Neural cell (in vitro differentiated cells): ENCODE measurements at regions not wholly inside any gene's neighbourhood (a gene's known extent, or its start where the extent isn't known, plus 50 kb on each side); places are given as distances from the start of the nearest gene placed in this dataset.
"Not testable (repeated sequence)": the region's sequence is repeated elsewhere in the genome, so short reads cannot be mapped to it uniquely, and the experiment has no call there.

ENCODE experiments used
- H2AFZ ChIP-seq: fragments of 200-600, 300-800 bp; sonication (generic), shearing (Covaris generic); 2 replicates; pipeline ENCODE4 v1.6.0; 2014; ENCODE audit warnings: low read depth, mild to moderate bottlenecking, antibody characterized with exemption, low read length, moderate library complexity
- H3F3A ChIP-seq: fragments of 200-600 bp; shearing (Covaris generic); 2 replicates; pipeline ENCODE4 v1.6.1; 2016; ENCODE audit warnings: mild to moderate bottlenecking, moderate library complexity, mixed read lengths, antibody characterized with exemption, low read length; ENCODE audit not compliant: insufficient read depth, poor library complexity, severe bottlenecking
- H3K27ac ChIP-seq: fragments of 200-600, 300-800 bp; sonication (generic), shearing (Covaris generic); 2 replicates; pipeline ENCODE4 v1.5.1; 2014; ENCODE audit warnings: mild to moderate bottlenecking, low read length, moderate library complexity
- H3K27me3 ChIP-seq: fragments of 300-800, 200-600 bp; sonication (generic), shearing (Covaris generic); 2 replicates; pipeline ENCODE4 v1.6.0; 2014; ENCODE audit warnings: mild to moderate bottlenecking, low read depth, low read length, moderate library complexity; ENCODE audit not compliant: insufficient read depth
- H3K36me3 ChIP-seq: fragments of 300-800, 200-600 bp; sonication (generic), shearing (Covaris generic); 2 replicates; pipeline ENCODE4 v1.5.1; 2014; ENCODE audit warnings: mild to moderate bottlenecking, antibody characterized with exemption, low read length, moderate library complexity; ENCODE audit not compliant: insufficient read depth
- H3K4me2 ChIP-seq: fragments of 300-800, 200-600 bp; sonication (generic), shearing (Covaris generic); 2 replicates; pipeline ENCODE4 v1.6.0; 2014; ENCODE audit warnings: mild to moderate bottlenecking, low read length
- H3K4me3 ChIP-seq: fragments of 300-800, 200-600 bp; sonication (generic), shearing (Covaris generic); 2 replicates; pipeline ENCODE4 v1.5.1; 2014; ENCODE audit warnings: mild to moderate bottlenecking, low read length, moderate library complexity
- H3K79me2 ChIP-seq: fragments of 200-600 bp; shearing (Covaris generic); replicated peaks from 2 replicates; pipeline ENCODE4 v1.6.0; 2014; ENCODE audit warnings: mild to moderate bottlenecking, low read length, moderate library complexity; ENCODE audit not compliant: insufficient read depth
- H3K9ac ChIP-seq: fragments of 300-800, 200-600 bp; sonication (generic), shearing (Covaris generic); 2 replicates; pipeline ENCODE4 v1.6.1; 2016; ENCODE audit warnings: mild to moderate bottlenecking, low read length, mixed read lengths
- H3K9me2 ChIP-seq: fragments of 200-600 bp; shearing (Covaris generic); 2 replicates; pipeline ENCODE4 v1.6.1; 2016; ENCODE audit warnings: mild to moderate bottlenecking, low read length, mixed read lengths; ENCODE audit not compliant: insufficient read depth
- H3K9me3 ChIP-seq: fragments of 200-600, 300-800 bp; sonication (generic), shearing (Covaris generic); 2 replicates; pipeline ENCODE4 v1.6.1; 2016; ENCODE audit warnings: mild to moderate bottlenecking, mixed run types, low read length, moderate library complexity, mixed read lengths
- H4K20me1 ChIP-seq: fragments of 200-600 bp; shearing (Covaris generic); 2 replicates; pipeline ENCODE4 v1.6.1; 2016; ENCODE audit warnings: mild to moderate bottlenecking, mixed run types; ENCODE audit not compliant: insufficient read depth
- EP300 ChIP-seq: fragments of 450-650 bp; conservative IDR thresholded peaks from 2 replicates; pipeline ENCODE4 v1.6.1; 2014; ENCODE audit warnings: antibody characterized with exemption, mild to moderate bottlenecking, moderate library complexity; ENCODE audit not compliant: poor library complexity, severe bottlenecking
- EZH2 ChIP-seq: fragments of 200-600, 300-800 bp; shearing (Covaris generic), sonication (generic); IDR thresholded peaks from 2 replicates; pipeline ENCODE4 v1.6.1; 2014; ENCODE audit warnings: antibody characterized with exemption, low read length, borderline replicate concordance, mild to moderate bottlenecking; ENCODE audit not compliant: insufficient read depth, poor library complexity, severe bottlenecking
- MXI1 ChIP-seq: fragments of 450-650 bp; conservative IDR thresholded peaks from 2 replicates; pipeline ENCODE4 v1.6.1; 2014; ENCODE audit warnings: antibody characterized with exemption, mild to moderate bottlenecking; ENCODE audit not compliant: poor library complexity, severe bottlenecking
- POLR2AphosphoS5 ChIP-seq: IDR thresholded peaks from 2 replicates; pipeline ENCODE4 v1.6.1; 2012
- RAD21 ChIP-seq: fragments of 450-650 bp; conservative IDR thresholded peaks from 2 replicates; pipeline ENCODE4 v1.6.1; 2014; ENCODE audit warnings: antibody characterized with exemption, mild to moderate bottlenecking, moderate library complexity
- SMC3 ChIP-seq: fragments of 450-650 bp; conservative IDR thresholded peaks from 2 replicates; pipeline ENCODE4 v1.6.1; 2014; ENCODE audit warnings: antibody characterized with exemption, mild to moderate bottlenecking, moderate library complexity; ENCODE audit not compliant: poor library complexity
- TAF1 ChIP-seq: IDR thresholded peaks from 2 replicates; pipeline ENCODE4 v1.6.1; 2012; ENCODE audit warnings: low read depth
- TF ChIP-seq, protein P1 (sequence below): IDR thresholded peaks from 2 replicates; pipeline ENCODE4 v1.6.1; 2012; ENCODE audit warnings: borderline replicate concordance
- TF ChIP-seq, protein P2 (sequence below): fragments of 450-650 bp; IDR thresholded peaks from 2 replicates; pipeline ENCODE4 v1.5.1; 2014; ENCODE audit warnings: antibody characterized with exemption, mild to moderate bottlenecking, moderate library complexity; ENCODE audit not compliant: poor library complexity, severe bottlenecking

- Histone ChIP-seq H3K9me2 (no peaks in the 10 kb centered on the region), H2AFZ (no peak overlapping the region), H4K20me1 (no peaks in the 10 kb centered on the region), H3K9ac (no peak overlapping the region), H3K4me3 (no peak overlapping the region), H3K27ac (no peak overlapping the region), H3K27me3 (no peaks in the 10 kb centered on the region), H3K4me2 (no peak overlapping the region), H3K79me2 (no peaks in the 10 kb centered on the region), H3F3A (no peaks in the 10 kb centered on the region), H3K36me3 (no peaks in the 10 kb centered on the region), H3K9me3 (no peaks in the 10 kb centered on the region)
- no peak for TF ChIP-seq EZH2
- TF ChIP-seq POLR2AphosphoS5 = no peak
- TF ChIP-seq, protein P1, sequence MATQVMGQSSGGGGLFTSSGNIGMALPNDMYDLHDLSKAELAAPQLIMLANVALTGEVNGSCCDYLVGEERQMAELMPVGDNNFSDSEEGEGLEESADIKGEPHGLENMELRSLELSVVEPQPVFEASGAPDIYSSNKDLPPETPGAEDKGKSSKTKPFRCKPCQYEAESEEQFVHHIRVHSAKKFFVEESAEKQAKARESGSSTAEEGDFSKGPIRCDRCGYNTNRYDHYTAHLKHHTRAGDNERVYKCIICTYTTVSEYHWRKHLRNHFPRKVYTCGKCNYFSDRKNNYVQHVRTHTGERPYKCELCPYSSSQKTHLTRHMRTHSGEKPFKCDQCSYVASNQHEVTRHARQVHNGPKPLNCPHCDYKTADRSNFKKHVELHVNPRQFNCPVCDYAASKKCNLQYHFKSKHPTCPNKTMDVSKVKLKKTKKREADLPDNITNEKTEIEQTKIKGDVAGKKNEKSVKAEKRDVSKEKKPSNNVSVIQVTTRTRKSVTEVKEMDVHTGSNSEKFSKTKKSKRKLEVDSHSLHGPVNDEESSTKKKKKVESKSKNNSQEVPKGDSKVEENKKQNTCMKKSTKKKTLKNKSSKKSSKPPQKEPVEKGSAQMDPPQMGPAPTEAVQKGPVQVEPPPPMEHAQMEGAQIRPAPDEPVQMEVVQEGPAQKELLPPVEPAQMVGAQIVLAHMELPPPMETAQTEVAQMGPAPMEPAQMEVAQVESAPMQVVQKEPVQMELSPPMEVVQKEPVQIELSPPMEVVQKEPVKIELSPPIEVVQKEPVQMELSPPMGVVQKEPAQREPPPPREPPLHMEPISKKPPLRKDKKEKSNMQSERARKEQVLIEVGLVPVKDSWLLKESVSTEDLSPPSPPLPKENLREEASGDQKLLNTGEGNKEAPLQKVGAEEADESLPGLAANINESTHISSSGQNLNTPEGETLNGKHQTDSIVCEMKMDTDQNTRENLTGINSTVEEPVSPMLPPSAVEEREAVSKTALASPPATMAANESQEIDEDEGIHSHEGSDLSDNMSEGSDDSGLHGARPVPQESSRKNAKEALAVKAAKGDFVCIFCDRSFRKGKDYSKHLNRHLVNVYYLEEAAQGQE = no peak
- TF ChIP-seq TAF1 = no peak
- TF ChIP-seq MXI1 = no peak
- TF ChIP-seq SMC3 = no peak
- no peak for TF ChIP-seq EP300
- TF ChIP-seq, protein P2, sequence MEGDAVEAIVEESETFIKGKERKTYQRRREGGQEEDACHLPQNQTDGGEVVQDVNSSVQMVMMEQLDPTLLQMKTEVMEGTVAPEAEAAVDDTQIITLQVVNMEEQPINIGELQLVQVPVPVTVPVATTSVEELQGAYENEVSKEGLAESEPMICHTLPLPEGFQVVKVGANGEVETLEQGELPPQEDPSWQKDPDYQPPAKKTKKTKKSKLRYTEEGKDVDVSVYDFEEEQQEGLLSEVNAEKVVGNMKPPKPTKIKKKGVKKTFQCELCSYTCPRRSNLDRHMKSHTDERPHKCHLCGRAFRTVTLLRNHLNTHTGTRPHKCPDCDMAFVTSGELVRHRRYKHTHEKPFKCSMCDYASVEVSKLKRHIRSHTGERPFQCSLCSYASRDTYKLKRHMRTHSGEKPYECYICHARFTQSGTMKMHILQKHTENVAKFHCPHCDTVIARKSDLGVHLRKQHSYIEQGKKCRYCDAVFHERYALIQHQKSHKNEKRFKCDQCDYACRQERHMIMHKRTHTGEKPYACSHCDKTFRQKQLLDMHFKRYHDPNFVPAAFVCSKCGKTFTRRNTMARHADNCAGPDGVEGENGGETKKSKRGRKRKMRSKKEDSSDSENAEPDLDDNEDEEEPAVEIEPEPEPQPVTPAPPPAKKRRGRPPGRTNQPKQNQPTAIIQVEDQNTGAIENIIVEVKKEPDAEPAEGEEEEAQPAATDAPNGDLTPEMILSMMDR = no peak
- no peak for TF ChIP-seq RAD21
Measured at GRCh38 chr17:68670967-68671693, 70.0 kb upstream of the FAM20A start.

- not testable (repeated sequence) for H2AFZ ChIP-seq, H3K4me3 ChIP-seq, H3K79me2 ChIP-seq, H3K27me3 ChIP-seq, H3K9me3 ChIP-seq, H3F3A ChIP-seq, H3K36me3 ChIP-seq, H4K20me1 ChIP-seq, H3K27ac ChIP-seq, H3K9ac ChIP-seq, H3K9me2 ChIP-seq, H3K4me2 ChIP-seq
Measured at GRCh38 chr17:68666438-68666837, 65.3 kb upstream of the FAM20A start.
